Loucy (cell line): ENCODE measurements at regions not wholly inside any gene's neighbourhood (a gene's known extent, or its start where the extent isn't known, plus 50 kb on each side); places are given as distances from the start of the nearest gene placed in this dataset.

Experiments
- CTCF ChIP-seq: fragments of 200-600 bp; sonication (generic); conservative IDR thresholded peaks from 2 replicates; pipeline ENCODE4 v1.5.1; 2014; ENCODE audit warnings: mild to moderate bottlenecking, antibody characterized with exemption, low read length
- EZH2phosphoT487 ChIP-seq: fragments of 200-600 bp; IDR thresholded peaks from 2 replicates; pipeline ENCODE4 v1.6.1; 2018; ENCODE audit warnings: antibody characterized with exemption, mild to moderate bottlenecking, moderate library complexity, borderline replicate concordance

GRCh38 chr16:73558219-73558618, 510.3 kb upstream of the ZFHX3 start:
- no peak for TF ChIP-seq CTCF
- no peak for TF ChIP-seq EZH2phosphoT487
